ENCODE measurements at regions not wholly inside any gene's neighbourhood (a gene's known extent, or its start where the extent isn't known, plus 50 kb on each side); places are given as distances from the start of the nearest gene placed in this dataset.

DNA sequence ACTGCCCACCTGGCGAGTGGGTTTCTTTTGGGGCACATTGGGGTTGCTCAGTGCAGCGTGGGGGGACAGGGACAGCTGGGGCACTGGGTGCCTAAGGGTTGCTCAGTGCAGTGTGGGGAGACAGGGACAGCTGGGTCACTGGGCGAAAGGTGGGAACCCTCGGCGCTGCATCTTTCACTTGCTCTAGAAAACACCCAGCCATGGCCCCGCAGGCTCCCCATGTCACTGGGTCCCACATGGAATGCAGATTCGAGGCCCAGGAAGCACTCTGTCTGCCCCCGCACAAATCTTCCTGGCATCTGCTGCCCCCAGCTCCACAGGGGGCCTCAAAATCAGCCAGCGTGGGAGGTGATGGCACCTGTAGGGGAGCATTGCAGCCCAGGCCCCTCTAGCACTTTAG, 229.3 kb downstream of the BRD1 start:
- H3K36me3 ChIP-seq: no peaks in the 10 kb centered on the region
- WGBS, 2 donors: 81 to 90% methylated on average over 9 of the region's 9 CpGs
- peak; percentile 33 for DNase-seq
- no peaks in the 10 kb centered on the region for H3K4me1 ChIP-seq
- intact Hi-C loops (cut with DNase I): no loop called here
- H3K27ac ChIP-seq: no peak overlapping the region
- H3K4me3 ChIP-seq: no peak overlapping the region
- peaks cover 0 to 3% (median 0%) of the 10 kb centered on the region in 4 donors for H3K9me3 ChIP-seq
- no peak for TF ChIP-seq CTCF (IDR thresholded peaks at IDR 0.05)
- no peak for TF ChIP-seq POLR2AphosphoS5 (IDR thresholded peaks at IDR 0.05)
- TF ChIP-seq POLR2A (IDR thresholded peaks at IDR 0.05): no peak
- TF ChIP-seq EP300 (IDR thresholded peaks at IDR 0.05): no peak
- H3K27me3 ChIP-seq: no peaks in the 10 kb centered on the region

GRCh38 chr22:49597428-49598039, 230.1 kb downstream of the BRD1 start:
- Histone ChIP-seq H3K27ac (no peak overlapping the region), H3K4me1 (no peaks in the 10 kb centered on the region), H3K27me3 (no peaks in the 10 kb centered on the region), H3K36me3 (no peaks in the 10 kb centered on the region), H3K4me3 (no peak overlapping the region), H3K9me3 (peaks cover 0 to 3% (median 0%) of the 10 kb centered on the region in 4 donors)
- DNase-seq: no peak
- TF ChIP-seq POLR2A (IDR thresholded peaks at IDR 0.05): no peak
- TF ChIP-seq POLR2AphosphoS5 (IDR thresholded peaks at IDR 0.05): no peak
- TF ChIP-seq EP300 (IDR thresholded peaks at IDR 0.05): no peak
- no peak for TF ChIP-seq CTCF (IDR thresholded peaks at IDR 0.05)
- intact Hi-C loops (cut with DNase I): no loop called here
- 83 to 88% methylated on average over 2 of the region's 2 CpGs for WGBS, 2 donors

DNA sequence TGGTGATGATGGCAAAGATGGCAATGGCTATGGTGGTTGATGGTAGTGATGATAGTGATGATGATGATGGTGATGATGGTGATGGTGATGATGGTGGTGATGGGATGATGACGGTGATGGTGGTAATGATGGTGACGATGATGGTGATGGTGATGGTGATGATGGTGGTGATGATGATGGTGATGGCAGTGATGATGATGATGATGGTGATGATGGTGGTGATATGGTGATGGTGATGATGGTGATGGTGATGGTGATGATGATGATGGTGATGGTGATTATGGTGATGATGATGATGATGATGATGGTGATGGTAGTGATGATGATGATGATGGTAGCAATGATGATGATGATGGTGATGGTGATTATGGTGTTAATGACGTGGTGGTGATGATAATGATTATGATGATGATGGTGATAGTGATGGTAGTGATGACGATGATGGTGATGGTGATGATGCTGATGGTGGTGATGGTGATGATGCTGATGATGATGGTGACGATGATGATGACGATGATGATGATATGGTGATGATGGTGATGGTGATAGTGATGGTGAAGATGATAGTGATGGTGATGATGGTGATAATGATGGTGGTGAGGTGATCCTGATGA, 232.1 kb downstream of the BRD1 start:
- 91 to 95% methylated on average over 6 of the region's 6 CpGs for WGBS, 2 donors
- intact Hi-C loops (cut with DNase I): no loop called here
- H3K27me3 ChIP-seq: no peaks in the 10 kb centered on the region
- TF ChIP-seq POLR2AphosphoS5 (IDR thresholded peaks at IDR 0.05) (no peak), EP300 (IDR thresholded peaks at IDR 0.05) (no peak), CTCF (IDR thresholded peaks at IDR 0.05) (no peak), POLR2A (IDR thresholded peaks at IDR 0.05) (no peak)
- DNase-seq: no peak
- no peak overlapping the region for H3K27ac ChIP-seq
- H3K36me3 ChIP-seq: no peaks in the 10 kb centered on the region
- peaks cover 0 to 3% (median 0%) of the 10 kb centered on the region in 4 donors for H3K9me3 ChIP-seq
- H3K4me3 ChIP-seq: no peak overlapping the region
- H3K4me1 ChIP-seq: no peaks in the 10 kb centered on the region

GRCh38 chr22:49594078-49594477, 233.6 kb downstream of the BRD1 start:
- Histone ChIP-seq H3K9me3 (peaks cover 0 to 3% (median 0%) of the 10 kb centered on the region in 4 donors), H3K4me1 (no peaks in the 10 kb centered on the region), H3K4me3 (no peak overlapping the region), H3K27ac (no peak overlapping the region), H3K36me3 (no peaks in the 10 kb centered on the region), H3K27me3 (no peaks in the 10 kb centered on the region)
- intact Hi-C loops (cut with DNase I): no loop called here
- no peak for DNase-seq
- TF ChIP-seq EP300 (IDR thresholded peaks at IDR 0.05) (no peak), CTCF (IDR thresholded peaks at IDR 0.05) (no peak), POLR2AphosphoS5 (IDR thresholded peaks at IDR 0.05) (no peak), POLR2A (IDR thresholded peaks at IDR 0.05) (no peak)
- WGBS, 2 donors: 76 to 87% methylated on average over 6 of the region's 6 CpGs
